HEK293 (cell line): ENCODE measurements at regions not wholly inside any gene's neighbourhood (a gene's known extent, or its start where the extent isn't known, plus 50 kb on each side); places are given as distances from the start of the nearest gene placed in this dataset.

Source experiments
- CTCF ChIA-PET: fragments of 350-600 bp; formaldehyde crosslinking; extraction: SDS; loops from one replicate; lab custom pipeline; 2021; ENCODE audit warnings: antibody characterized with exemption; lab: Yijun Ruan, JAX
- POLR2A ChIA-PET: fragments of 300-600 bp; formaldehyde crosslinking; extraction: SDS; loops from one replicate; lab custom pipeline; 2020; ENCODE audit warnings: antibody characterized with exemption, inconsistent platforms; lab: Yijun Ruan, JAX
- H3K27ac ChIP-seq: fragments of 200-500 bp; sonication (Bioruptor generic); 2 replicates; pipeline ENCODE4 v1.5.1; 2014; ENCODE audit warnings: low read depth, low read length, control low read depth, inconsistent platforms; ENCODE audit errors: extremely low read depth
- H3K36me3 ChIP-seq, 2 experiments: fragments of 200-500 bp in 1 of 2; sonication (Bioruptor generic) in 1 of 2; 1 replicate in 1 of 2; 2 replicates in 1 of 2; pipeline ENCODE4 v1.5.1; 2014 to 2017; ENCODE audit warnings: inconsistent platforms in 2 of 2, low read length in 2 of 2; ENCODE audit not compliant: control insufficient read depth in 2 of 2, insufficient read depth in 1 of 2
- H3K4me1 ChIP-seq: fragments of 200-500 bp; sonication (Bioruptor generic); 2 replicates; pipeline ENCODE4 v1.5.1; 2014; ENCODE audit warnings: mild to moderate bottlenecking, low read length, inconsistent platforms; ENCODE audit not compliant: control insufficient read depth, insufficient read depth
- H3K4me3 ChIP-seq: 2 replicates; pipeline ENCODE4 v1.5.1; 2011; ENCODE audit warnings: low read depth, mild to moderate bottlenecking, control low read depth, low read length, moderate library complexity
- H3K9me3 ChIP-seq: fragments of 200-500 bp; sonication (Bioruptor generic); 2 replicates; pipeline ENCODE4 v1.5.1; 2014; ENCODE audit warnings: low read depth, low read length, inconsistent platforms; ENCODE audit not compliant: control insufficient read depth, insufficient read depth
- GLIS1 ChIP-seq: fragments of 450-650 bp; formaldehyde crosslinking; IDR thresholded peaks from 2 replicates; pipeline ENCODE4 v1.5.1; 2016; ENCODE audit warnings: missing biosample characterization, missing genetic modification characterization
- PRDM4 ChIP-seq: fragments of 450-650 bp; formaldehyde crosslinking; IDR thresholded peaks from 2 replicates; pipeline ENCODE4 v1.5.1; 2017; ENCODE audit warnings: missing biosample characterization, missing genetic modification characterization
- SCRT2 ChIP-seq: fragments of 450-650 bp; formaldehyde crosslinking; IDR thresholded peaks from 2 replicates; pipeline ENCODE4 v1.5.1; 2016; ENCODE audit warnings: missing biosample characterization, missing genetic modification characterization
- TCF7L2 ChIP-seq: IDR thresholded peaks from 2 replicates; pipeline ENCODE4 v1.6.1; 2011; ENCODE audit warnings: low read depth, mild to moderate bottlenecking, inconsistent platforms, low read length, moderate library complexity, borderline replicate concordance
- ZBTB1 ChIP-seq: fragments of 450-650 bp; formaldehyde crosslinking; IDR thresholded peaks from 2 replicates; pipeline ENCODE4 v1.5.1; 2016; ENCODE audit warnings: missing biosample characterization, missing genetic modification characterization
- ZBTB17 ChIP-seq: fragments of 450-650 bp; formaldehyde crosslinking; IDR thresholded peaks from 2 replicates; pipeline ENCODE4 v1.5.1; 2016; ENCODE audit warnings: missing biosample characterization, missing genetic modification characterization
- ZBTB49 ChIP-seq: fragments of 450-650 bp; formaldehyde crosslinking; IDR thresholded peaks from 2 replicates; pipeline ENCODE4 v1.5.1; 2016; ENCODE audit warnings: missing biosample characterization, missing genetic modification characterization, low read depth
- ZBTB7A ChIP-seq: fragments of 450-650 bp; formaldehyde crosslinking; IDR thresholded peaks from 2 replicates; pipeline ENCODE4 v1.5.1; 2016; ENCODE audit warnings: low read depth, missing biosample characterization, missing genetic modification characterization
- ZFP3 ChIP-seq: fragments of 450-650 bp; formaldehyde crosslinking; IDR thresholded peaks from 2 replicates; pipeline ENCODE4 v1.5.1; 2016; ENCODE audit warnings: low read depth, missing biosample characterization, missing genetic modification characterization
- ZIC2 ChIP-seq: fragments of 450-650 bp; formaldehyde crosslinking; IDR thresholded peaks from 2 replicates; pipeline ENCODE4 v1.5.1; 2016; ENCODE audit warnings: missing biosample characterization, missing genetic modification characterization
- ZNF133 ChIP-seq: fragments of 450-650 bp; formaldehyde crosslinking; IDR thresholded peaks from 2 replicates; pipeline ENCODE4 v1.5.1; 2016; ENCODE audit warnings: missing biosample characterization, missing genetic modification characterization
- ZNF157 ChIP-seq: fragments of 450-650 bp; formaldehyde crosslinking; IDR thresholded peaks from 2 replicates; pipeline ENCODE4 v1.5.1; 2016; ENCODE audit warnings: missing biosample characterization, missing genetic modification characterization
- ZNF169 ChIP-seq: fragments of 450-650 bp; formaldehyde crosslinking; IDR thresholded peaks from 2 replicates; pipeline ENCODE4 v1.5.1; 2016; ENCODE audit warnings: missing biosample characterization, missing genetic modification characterization
- ZNF211 ChIP-seq: fragments of 450-650 bp; formaldehyde crosslinking; IDR thresholded peaks from 2 replicates; pipeline ENCODE4 v1.5.1; 2016; ENCODE audit warnings: low read depth, missing biosample characterization, missing genetic modification characterization
- ZNF223 ChIP-seq: fragments of 450-650 bp; formaldehyde crosslinking; IDR thresholded peaks from 2 replicates; pipeline ENCODE4 v1.5.1; 2016; ENCODE audit warnings: missing biosample characterization, missing genetic modification characterization
- ZNF24 ChIP-seq: fragments of 450-650 bp; formaldehyde crosslinking; IDR thresholded peaks from 2 replicates; pipeline ENCODE4 v1.5.1; 2016; ENCODE audit warnings: missing biosample characterization, missing genetic modification characterization
- ZNF266 ChIP-seq: fragments of 450-650 bp; formaldehyde crosslinking; IDR thresholded peaks from 2 replicates; pipeline ENCODE4 v1.5.1; 2016; ENCODE audit warnings: missing biosample characterization, missing genetic modification characterization, low read depth
- ZNF335 ChIP-seq: fragments of 450-650 bp; formaldehyde crosslinking; conservative IDR thresholded peaks from 2 replicates; pipeline ENCODE4 v1.5.1; 2016; ENCODE audit warnings: missing biosample characterization, missing genetic modification characterization
- ZNF354C ChIP-seq: fragments of 450-650 bp; formaldehyde crosslinking; IDR thresholded peaks from 2 replicates; pipeline ENCODE4 v1.5.1; 2016; ENCODE audit warnings: missing biosample characterization, missing genetic modification characterization, low read depth, borderline replicate concordance
- ZNF423 ChIP-seq: fragments of 450-650 bp; formaldehyde crosslinking; IDR thresholded peaks from 2 replicates; pipeline ENCODE4 v1.5.1; 2016; ENCODE audit warnings: missing biosample characterization, missing genetic modification characterization
- ZNF549 ChIP-seq: fragments of 450-650 bp; IDR thresholded peaks from 2 replicates; pipeline ENCODE4 v1.5.1; 2018; ENCODE audit warnings: missing biosample characterization, missing genetic modification characterization, mild to moderate bottlenecking, inconsistent platforms, moderate library complexity
- ZNF596 ChIP-seq: fragments of 450-650 bp; IDR thresholded peaks from 2 replicates; pipeline ENCODE4 v1.5.0; 2018; ENCODE audit warnings: missing biosample characterization, mild to moderate bottlenecking, missing genetic modification characterization, moderate library complexity
- ZNF624 ChIP-seq: fragments of 450-650 bp; formaldehyde crosslinking; IDR thresholded peaks from 2 replicates; pipeline ENCODE4 v1.5.1; 2017; ENCODE audit warnings: missing biosample characterization, missing genetic modification characterization
- ZSCAN16 ChIP-seq: fragments of 450-650 bp; formaldehyde crosslinking; IDR thresholded peaks from 2 replicates; pipeline ENCODE4 v1.5.1; 2016; ENCODE audit warnings: missing biosample characterization, missing genetic modification characterization
- TF ChIP-seq, protein P1 (sequence below): sonication (generic); formaldehyde crosslinking; IDR thresholded peaks from 2 replicates; pipeline ENCODE4 v1.8.1; 2022; ENCODE audit warnings: mild to moderate bottlenecking, moderate library complexity, missing genetic modification reagents
- TF ChIP-seq, protein P2 (sequence below): fragments of 450-650 bp; IDR thresholded peaks from 2 replicates; pipeline ENCODE4 v1.5.1; 2018; ENCODE audit warnings: missing biosample characterization, mild to moderate bottlenecking, missing genetic modification characterization
- TF ChIP-seq, protein P3 (sequence below): fragments of 450-650 bp; formaldehyde crosslinking; IDR thresholded peaks from 2 replicates; pipeline ENCODE4; 2016; ENCODE audit warnings: missing biosample characterization, missing genetic modification characterization
- TF ChIP-seq, protein P4 (sequence below): fragments of 450-650 bp; formaldehyde crosslinking; IDR thresholded peaks from 2 replicates; pipeline ENCODE4 v1.5.1; 2016; ENCODE audit warnings: missing biosample characterization, missing genetic modification characterization

DNA sequence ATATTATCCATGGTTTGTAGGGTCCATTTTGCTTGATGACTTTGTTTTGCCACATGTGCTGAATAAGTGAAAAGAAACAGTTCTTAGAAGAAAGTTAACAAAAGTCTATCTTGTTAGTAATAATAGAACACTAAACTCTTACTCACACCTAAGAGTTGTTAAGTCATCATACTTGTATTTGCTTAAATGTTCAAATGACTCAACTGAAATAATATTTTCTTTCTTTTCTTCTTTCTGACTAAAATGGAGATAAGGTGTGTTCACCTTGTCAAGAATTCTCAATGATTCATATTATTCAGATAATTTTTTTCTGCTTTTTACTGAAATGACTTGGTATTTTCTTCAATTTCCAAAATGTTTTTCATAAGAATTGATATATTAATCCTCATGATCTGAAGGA lies 327.2 kb downstream of the HTR1B start:
- ChIA-PET POLR2A (no interaction called here), CTCF (interaction anchor here (0.7 kb wide), 1 partner anchor 90 kb away, joined by 3 read pairs; no protein-coding TSS in a partner anchor)
- Histone ChIP-seq H3K4me3 (no peak overlapping the region), H3K27ac (no peak overlapping the region), H3K36me3 (no peaks in the 10 kb centered on the region)
- TF ChIP-seq ZSCAN16 (tag by site-specific recombination): no peak
- no peak for TF ChIP-seq ZBTB7A (tag by site-specific recombination)
- no peak for TF ChIP-seq GLIS1 (tag by site-specific recombination)
- no peak for TF ChIP-seq ZNF596 (tag by site-specific recombination)
- no peak for TF ChIP-seq TCF7L2
- TF ChIP-seq ZNF549 (tag by site-specific recombination): no peak
- TF ChIP-seq, protein P1, sequence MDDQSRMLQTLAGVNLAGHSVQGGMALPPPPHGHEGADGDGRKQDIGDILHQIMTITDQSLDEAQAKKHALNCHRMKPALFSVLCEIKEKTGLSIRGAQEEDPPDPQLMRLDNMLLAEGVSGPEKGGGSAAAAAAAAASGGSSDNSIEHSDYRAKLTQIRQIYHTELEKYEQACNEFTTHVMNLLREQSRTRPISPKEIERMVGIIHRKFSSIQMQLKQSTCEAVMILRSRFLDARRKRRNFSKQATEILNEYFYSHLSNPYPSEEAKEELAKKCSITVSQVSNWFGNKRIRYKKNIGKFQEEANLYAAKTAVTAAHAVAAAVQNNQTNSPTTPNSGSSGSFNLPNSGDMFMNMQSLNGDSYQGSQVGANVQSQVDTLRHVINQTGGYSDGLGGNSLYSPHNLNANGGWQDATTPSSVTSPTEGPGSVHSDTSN (CRISPR knock-in tag): no peak
- no peak for TF ChIP-seq SCRT2 (tag by site-specific recombination)
- no peak for TF ChIP-seq ZNF169 (tag by site-specific recombination)
- TF ChIP-seq, all 188 proteins: peak for 0
- Histone ChIP-seq H3K9me3 (no peaks in the 10 kb centered on the region), H3K4me1 (no peaks in the 10 kb centered on the region)

GRCh38 chr6:77133031-77133430 lies 330.3 kb downstream of the HTR1B start:
- no peaks in the 10 kb centered on the region for H3K36me3 ChIP-seq
- H3K4me3 ChIP-seq: no peak overlapping the region
- no peaks in the 10 kb centered on the region for H3K9me3 ChIP-seq
- ChIA-PET CTCF (no interaction called here), POLR2A (no interaction called here)
- TF ChIP-seq ZFP3 (tag by site-specific recombination): no peak
- TF ChIP-seq ZNF423 (tag by site-specific recombination): no peak
- TF ChIP-seq ZBTB17: no peak
- TF ChIP-seq ZBTB49 (tag by site-specific recombination): no peak
- TF ChIP-seq ZNF624 (tag by site-specific recombination): no peak
- TF ChIP-seq, protein P2, sequence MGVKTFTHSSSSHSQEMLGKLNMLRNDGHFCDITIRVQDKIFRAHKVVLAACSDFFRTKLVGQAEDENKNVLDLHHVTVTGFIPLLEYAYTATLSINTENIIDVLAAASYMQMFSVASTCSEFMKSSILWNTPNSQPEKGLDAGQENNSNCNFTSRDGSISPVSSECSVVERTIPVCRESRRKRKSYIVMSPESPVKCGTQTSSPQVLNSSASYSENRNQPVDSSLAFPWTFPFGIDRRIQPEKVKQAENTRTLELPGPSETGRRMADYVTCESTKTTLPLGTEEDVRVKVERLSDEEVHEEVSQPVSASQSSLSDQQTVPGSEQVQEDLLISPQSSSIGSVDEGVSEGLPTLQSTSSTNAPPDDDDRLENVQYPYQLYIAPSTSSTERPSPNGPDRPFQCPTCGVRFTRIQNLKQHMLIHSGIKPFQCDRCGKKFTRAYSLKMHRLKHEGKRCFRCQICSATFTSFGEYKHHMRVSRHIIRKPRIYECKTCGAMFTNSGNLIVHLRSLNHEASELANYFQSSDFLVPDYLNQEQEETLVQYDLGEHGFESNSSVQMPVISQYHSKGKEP (tag by site-specific recombination): no peak
- no peak for TF ChIP-seq ZNF596 (tag by site-specific recombination)
- TF ChIP-seq ZNF335: no peak
- TF ChIP-seq ZNF266 (tag by site-specific recombination): no peak
- TF ChIP-seq ZBTB1 (tag by site-specific recombination): no peak
- no peak for TF ChIP-seq PRDM4
- no peak for TF ChIP-seq ZIC2 (tag by site-specific recombination)
- TF ChIP-seq ZNF211: no peak
- no peak for TF ChIP-seq ZNF157 (tag by site-specific recombination)
- TF ChIP-seq, protein P3, sequence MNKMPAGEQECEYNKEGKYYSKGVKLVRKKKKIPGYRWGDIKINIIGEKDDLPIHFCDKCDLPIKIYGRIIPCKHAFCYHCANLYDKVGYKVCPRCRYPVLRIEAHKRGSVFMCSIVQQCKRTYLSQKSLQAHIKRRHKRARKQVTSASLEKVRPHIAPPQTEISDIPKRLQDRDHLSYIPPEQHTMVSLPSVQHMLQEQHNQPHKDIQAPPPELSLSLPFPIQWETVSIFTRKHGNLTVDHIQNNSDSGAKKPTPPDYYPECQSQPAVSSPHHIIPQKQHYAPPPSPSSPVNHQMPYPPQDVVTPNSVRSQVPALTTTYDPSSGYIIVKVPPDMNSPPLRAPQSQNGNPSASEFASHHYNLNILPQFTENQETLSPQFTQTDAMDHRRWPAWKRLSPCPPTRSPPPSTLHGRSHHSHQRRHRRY: no peak
- TF ChIP-seq ZNF354C (tag by site-specific recombination): no peak
- TF ChIP-seq ZNF223 (tag by site-specific recombination): no peak
- no peak for TF ChIP-seq ZNF133
- TF ChIP-seq ZNF24 (tag by site-specific recombination): no peak
- TF ChIP-seq, protein P4, sequence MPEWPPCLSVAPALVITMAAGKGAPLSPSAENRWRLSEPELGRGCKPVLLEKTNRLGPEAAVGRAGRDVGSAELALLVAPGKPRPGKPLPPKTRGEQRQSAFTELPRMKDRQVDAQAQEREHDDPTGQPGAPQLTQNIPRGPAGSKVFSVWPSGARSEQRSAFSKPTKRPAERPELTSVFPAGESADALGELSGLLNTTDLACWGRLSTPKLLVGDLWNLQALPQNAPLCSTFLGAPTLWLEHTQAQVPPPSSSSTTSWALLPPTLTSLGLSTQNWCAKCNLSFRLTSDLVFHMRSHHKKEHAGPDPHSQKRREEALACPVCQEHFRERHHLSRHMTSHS (tag by site-specific recombination): no peak
- no peak overlapping the region for H3K27ac ChIP-seq
- H3K4me1 ChIP-seq: no peaks in the 10 kb centered on the region
